Neutrophil (primary cell): ENCODE measurements at regions not wholly inside any gene's neighbourhood (a gene's known extent, or its start where the extent isn't known, plus 50 kb on each side); places are given as distances from the start of the nearest gene placed in this dataset.
"Not testable (repeated sequence)": the region's sequence is repeated elsewhere in the genome, so short reads cannot be mapped to it uniquely, and the experiment has no call there.

Experiments used
- H3K27ac ChIP-seq: fragments of 200-600 bp; sonication (generic); 2 replicates; pipeline ENCODE4 v1.5.1; 2016; ENCODE audit warnings: mild to moderate bottlenecking, moderate library complexity
- H3K27me3 ChIP-seq: fragments of 200-600 bp; sonication (generic); 2 replicates; pipeline ENCODE4 v1.6.0; 2016; ENCODE audit warnings: mild to moderate bottlenecking
- H3K36me3 ChIP-seq: fragments of 200-600 bp; sonication (generic); 2 replicates; pipeline ENCODE4 v1.5.1; 2017
- H3K4me1 ChIP-seq, 2 experiments: fragments of 200-600 bp in 1 of 2; sonication (generic) in 1 of 2; 1 replicate in 1 of 2; 2 replicates in 1 of 2; pipeline versions ENCODE4 v1.5.1 to v1.6.1; 2013 to 2016; ENCODE audit warnings: low read depth in 1 of 2, low read length in 1 of 2, mild to moderate bottlenecking in 1 of 2, moderate library complexity in 1 of 2; ENCODE audit not compliant: control insufficient read depth in 1 of 2, insufficient read depth in 1 of 2
- H3K4me3 ChIP-seq, 2 experiments: fragments of 200-600 bp in 1 of 2; sonication (generic) in 1 of 2; 1 replicate in 1 of 2; 2 replicates in 1 of 2; pipeline ENCODE4 v1.5.1; 2013 to 2016; ENCODE audit warnings: low read depth in 1 of 2, low read length in 1 of 2, mild to moderate bottlenecking in 1 of 2, moderate library complexity in 1 of 2
- H3K9me3 ChIP-seq: fragments of 200-600 bp; sonication (generic); 2 replicates; pipeline ENCODE4 v1.5.1; 2016
- TF ChIP-seq, protein P1 (sequence below): fragments of 200-600 bp; sonication (generic); IDR thresholded peaks from 2 replicates; pipeline ENCODE4 v1.5.1; 2016; ENCODE audit warnings: antibody characterized with exemption

DNA sequence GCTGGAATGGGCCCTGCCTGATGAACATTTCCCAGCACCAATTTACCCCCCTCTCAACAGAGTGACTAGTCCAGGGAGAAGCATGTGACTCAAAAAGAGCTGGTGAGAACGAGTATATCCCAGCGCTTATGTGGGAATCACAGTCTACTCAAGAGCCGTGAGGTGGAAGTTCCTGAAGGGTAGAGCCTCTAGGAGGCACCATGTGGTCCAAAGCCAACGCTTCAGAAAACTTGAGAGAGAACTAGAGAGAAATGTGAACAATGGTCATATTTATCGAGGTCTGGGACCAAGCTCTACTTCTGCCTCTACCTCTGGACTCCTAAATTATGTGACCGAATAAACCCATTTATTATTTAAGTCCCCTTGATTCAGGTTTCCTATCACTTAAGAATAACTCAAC, 111.0 kb upstream of the RAP2B start:
- H3K4me1 ChIP-seq, result no peaks in the 10 kb centered on the region
- no peaks in the 10 kb centered on the region for H3K9me3 ChIP-seq
- H3K27ac ChIP-seq, result no peak overlapping the region
- TF ChIP-seq, protein P1, sequence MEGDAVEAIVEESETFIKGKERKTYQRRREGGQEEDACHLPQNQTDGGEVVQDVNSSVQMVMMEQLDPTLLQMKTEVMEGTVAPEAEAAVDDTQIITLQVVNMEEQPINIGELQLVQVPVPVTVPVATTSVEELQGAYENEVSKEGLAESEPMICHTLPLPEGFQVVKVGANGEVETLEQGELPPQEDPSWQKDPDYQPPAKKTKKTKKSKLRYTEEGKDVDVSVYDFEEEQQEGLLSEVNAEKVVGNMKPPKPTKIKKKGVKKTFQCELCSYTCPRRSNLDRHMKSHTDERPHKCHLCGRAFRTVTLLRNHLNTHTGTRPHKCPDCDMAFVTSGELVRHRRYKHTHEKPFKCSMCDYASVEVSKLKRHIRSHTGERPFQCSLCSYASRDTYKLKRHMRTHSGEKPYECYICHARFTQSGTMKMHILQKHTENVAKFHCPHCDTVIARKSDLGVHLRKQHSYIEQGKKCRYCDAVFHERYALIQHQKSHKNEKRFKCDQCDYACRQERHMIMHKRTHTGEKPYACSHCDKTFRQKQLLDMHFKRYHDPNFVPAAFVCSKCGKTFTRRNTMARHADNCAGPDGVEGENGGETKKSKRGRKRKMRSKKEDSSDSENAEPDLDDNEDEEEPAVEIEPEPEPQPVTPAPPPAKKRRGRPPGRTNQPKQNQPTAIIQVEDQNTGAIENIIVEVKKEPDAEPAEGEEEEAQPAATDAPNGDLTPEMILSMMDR, result no peak
- H3K27me3 ChIP-seq, result no peaks in the 10 kb centered on the region
- H3K4me3 ChIP-seq, result no peak overlapping the region
- H3K36me3 ChIP-seq, result no peaks in the 10 kb centered on the region

DNA sequence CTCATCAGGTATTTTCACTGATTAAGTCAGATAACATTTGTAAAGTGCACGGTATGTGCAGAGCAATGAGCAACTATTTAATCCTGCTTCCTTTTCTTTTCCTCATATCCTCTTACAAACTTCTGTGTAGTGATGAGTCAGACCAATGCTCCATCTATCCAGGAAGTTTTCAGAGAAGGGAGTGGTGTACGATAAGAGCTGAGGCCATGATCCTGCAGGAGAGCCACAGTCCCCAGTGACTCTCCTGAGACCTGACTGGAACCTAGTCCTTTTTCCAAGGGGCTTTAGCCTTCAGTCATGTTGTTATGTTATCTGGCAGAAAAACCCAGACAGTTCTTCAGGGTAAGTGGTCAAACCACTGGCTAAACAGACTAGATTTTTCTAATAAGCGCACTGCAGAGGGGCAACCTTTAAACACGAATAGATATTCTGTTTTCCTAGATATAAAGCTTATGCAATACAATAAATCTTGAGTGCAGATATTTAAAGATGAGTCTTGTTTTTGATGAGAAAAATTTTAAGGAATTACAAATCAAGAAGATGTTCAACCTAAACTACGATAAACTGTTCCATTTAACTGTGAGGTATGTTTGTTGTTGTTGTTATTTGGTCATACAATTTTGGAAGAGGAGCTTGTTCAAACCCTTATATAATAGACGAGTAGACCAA, 110.5 kb upstream of the RAP2B start:
- no peaks in the 10 kb centered on the region for H3K4me1 ChIP-seq
- H3K36me3 ChIP-seq, result no peaks in the 10 kb centered on the region
- TF ChIP-seq, protein P1, result no peak
- no peaks in the 10 kb centered on the region for H3K27me3 ChIP-seq
- H3K4me3 ChIP-seq, result no peak overlapping the region
- H3K27ac ChIP-seq, result no peak overlapping the region
- no peaks in the 10 kb centered on the region for H3K9me3 ChIP-seq

DNA sequence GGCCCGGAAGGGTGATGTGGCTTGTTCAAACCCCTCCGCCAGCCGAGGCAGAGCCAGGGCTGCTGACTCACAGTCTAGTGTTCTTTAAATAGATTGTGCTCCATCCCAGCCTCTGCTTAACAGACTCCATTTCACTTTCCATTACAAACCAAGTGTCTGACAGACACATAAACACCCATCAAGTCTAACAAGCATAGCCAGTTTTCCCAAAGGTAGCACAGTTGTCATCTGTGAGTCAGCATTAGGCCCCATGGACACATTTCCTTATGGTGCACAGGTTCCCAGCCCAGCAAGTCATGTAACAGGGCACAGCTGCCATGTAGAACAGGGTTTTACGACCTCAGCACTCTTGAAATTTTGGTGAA, 109.9 kb upstream of the RAP2B start:
- no peak overlapping the region for H3K27ac ChIP-seq
- no peak overlapping the region for H3K4me3 ChIP-seq
- TF ChIP-seq, protein P1, result no peak
- H3K4me1 ChIP-seq, result no peaks in the 10 kb centered on the region
- no peaks in the 10 kb centered on the region for H3K9me3 ChIP-seq
- no peaks in the 10 kb centered on the region for H3K27me3 ChIP-seq
- H3K36me3 ChIP-seq, result no peaks in the 10 kb centered on the region

DNA sequence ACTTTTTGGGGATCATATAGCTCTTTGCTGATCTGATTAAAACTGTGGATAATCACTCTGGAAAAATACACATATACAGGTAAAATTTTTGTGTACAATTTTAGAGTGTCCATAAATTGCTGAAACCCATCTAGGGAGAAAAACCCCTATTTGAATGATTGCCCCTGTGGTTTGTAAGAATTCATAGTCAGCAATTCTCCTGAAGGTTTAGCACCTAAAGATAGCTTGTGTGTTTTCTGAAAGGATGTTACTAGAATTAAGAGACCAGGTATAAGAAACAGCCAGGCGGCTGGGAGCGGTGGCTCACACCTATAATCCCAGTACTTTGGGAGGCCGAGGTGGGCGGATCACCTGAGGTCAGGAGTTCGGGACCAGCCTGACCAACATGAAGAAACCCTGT, 106.8 kb upstream of the RAP2B start:
- H3K4me3 ChIP-seq, result no peak overlapping the region
- peaks cover 0 to 7% of the 10 kb centered on the region in 2 experiments for H3K4me1 ChIP-seq
- H3K27ac ChIP-seq, result no peak overlapping the region
- no peaks in the 10 kb centered on the region for H3K36me3 ChIP-seq
- H3K27me3 ChIP-seq, result no peaks in the 10 kb centered on the region
- no peaks in the 10 kb centered on the region for H3K9me3 ChIP-seq
- TF ChIP-seq, protein P1, result no peak

DNA sequence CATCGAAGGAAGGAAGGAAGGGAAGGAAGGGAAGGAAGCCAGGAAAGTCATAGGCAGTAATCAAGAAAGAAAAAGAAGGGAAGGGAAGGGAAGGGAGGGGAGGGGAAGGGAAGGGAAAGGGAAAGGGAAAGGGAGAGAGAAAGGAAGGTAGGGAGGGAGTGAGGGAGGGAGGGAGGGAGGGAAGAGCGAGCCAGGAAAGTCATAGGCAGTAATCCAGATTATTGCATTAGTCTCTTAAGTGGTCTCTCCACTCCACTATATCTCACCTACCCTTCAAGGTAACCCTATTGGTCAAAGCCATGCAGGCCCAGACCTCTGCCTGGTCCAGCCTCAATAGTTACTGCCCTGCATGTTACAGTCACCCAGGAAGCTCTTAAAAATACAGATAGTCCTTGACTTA, 106.2 kb upstream of the RAP2B start:
- H3K27me3 ChIP-seq, result no peaks in the 10 kb centered on the region
- no peaks in the 10 kb centered on the region for H3K36me3 ChIP-seq
- H3K4me3 ChIP-seq, result no peak overlapping the region
- H3K27ac ChIP-seq, result no peak overlapping the region
- peaks cover 0 to 7% of the 10 kb centered on the region in 2 experiments for H3K4me1 ChIP-seq
- H3K9me3 ChIP-seq, result no peaks in the 10 kb centered on the region
- TF ChIP-seq, protein P1, result no peak

DNA sequence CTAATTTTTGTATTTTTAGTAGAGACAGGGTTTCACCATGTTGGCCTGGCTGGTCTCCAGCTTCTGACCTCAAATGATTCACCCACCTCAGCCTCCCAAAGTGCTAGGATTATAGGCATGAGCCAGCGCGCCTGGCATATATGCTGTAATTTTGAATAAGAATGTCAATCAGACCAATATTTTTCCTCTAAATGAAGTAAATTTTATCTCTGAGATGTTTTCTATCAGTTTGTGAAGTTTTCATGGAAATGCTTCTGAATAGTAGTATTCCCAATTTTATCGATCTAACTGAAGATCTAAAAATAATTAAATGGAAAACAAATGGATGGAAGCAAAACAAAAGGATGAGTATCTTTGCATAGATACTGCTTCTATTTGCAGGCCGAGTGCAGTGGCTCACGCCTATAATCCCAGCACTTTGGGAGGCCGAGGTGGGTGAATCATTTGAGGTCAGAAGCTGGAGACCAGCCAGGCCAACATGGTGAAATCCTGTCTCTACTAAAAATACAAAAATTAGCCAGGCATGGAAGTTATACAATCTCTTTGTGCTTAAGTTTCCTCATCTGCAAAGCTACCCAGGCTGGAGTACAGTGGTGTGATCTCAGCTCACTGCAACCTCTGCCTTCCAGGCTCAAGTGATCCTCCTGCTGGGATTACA, 103.9 kb upstream of the RAP2B start:
- H3K27me3 ChIP-seq, H3K36me3 ChIP-seq, H3K4me1 ChIP-seq, H3K9me3 ChIP-seq, H3K27ac ChIP-seq, H3K4me3 ChIP-seq: not testable (repeated sequence)
